GM21619 (cell line): ENCODE measurements at regions not wholly inside any gene's neighbourhood (a gene's known extent, or its start where the extent isn't known, plus 50 kb on each side); places are given as distances from the start of the nearest gene placed in this dataset.

Experiments used
- ATAC-seq: cut with Tn5 transposase; IDR thresholded peaks from one replicate; pipeline ENCODE4 v1.9.1; 2021; ENCODE audit not compliant: unreplicated experiment

- ATAC-seq = no peak
Measured at GRCh38 chr2:209331291-209331844, 92.5 kb upstream of the MAP2 start.

GRCh38 chr2:209334188-209335017 is 89.4 kb upstream of the MAP2 start:
- ATAC-seq = peak; percentile 83

- no peak for ATAC-seq
Measured at GRCh38 chr2:209340522-209340921, 83.3 kb upstream of the MAP2 start.

- ATAC-seq = no peak
Measured at GRCh38 chr2:209344349-209344748, 79.5 kb upstream of the MAP2 start.

GRCh38 chr2:209348433-209348832 is 75.4 kb upstream of the MAP2 start:
- no peak for ATAC-seq

- no peak for ATAC-seq
Measured at GRCh38 chr2:209351636-209352035, 72.2 kb upstream of the MAP2 start.

- no peak for ATAC-seq
Measured at GRCh38 chr2:209358992-209359391, 64.9 kb upstream of the MAP2 start.

- no peak for ATAC-seq
Measured at GRCh38 chr2:209367075-209367747, 56.6 kb upstream of the MAP2 start.

- ATAC-seq = no peak
Measured at GRCh38 chr2:209368406-209368805, 55.4 kb upstream of the MAP2 start.

GRCh38 chr2:209368914-209369313 is 54.9 kb upstream of the MAP2 start:
- ATAC-seq = peak; percentile 93

- ATAC-seq = no peak
Measured at GRCh38 chr2:209369656-209370055, 54.2 kb upstream of the MAP2 start.

GRCh38 chr2:209371407-209371806 is 52.4 kb upstream of the MAP2 start:
- no peak for ATAC-seq
